Ishikawa (cell line): ENCODE measurements at regions not wholly inside any gene's neighbourhood (a gene's known extent, or its start where the extent isn't known, plus 50 kb on each side); places are given as distances from the start of the nearest gene placed in this dataset.

Experiments
- CEBPB ChIP-seq: IDR thresholded peaks from 2 replicates; pipeline ENCODE4 v1.6.1; 2012
- CREB1 ChIP-seq: IDR thresholded peaks from 2 replicates; pipeline ENCODE4 v1.6.1; 2012; ENCODE audit warnings: low read depth
- EGR1 ChIP-seq: IDR thresholded peaks from 2 replicates; pipeline ENCODE4 v1.6.1; 2012
- EP300 ChIP-seq: IDR thresholded peaks from 2 replicates; pipeline ENCODE4 v1.6.1; 2012; ENCODE audit warnings: borderline replicate concordance
- FOXM1 ChIP-seq: IDR thresholded peaks from 2 replicates; pipeline ENCODE4 v1.6.1; 2012; ENCODE audit warnings: low read depth, borderline replicate concordance
- MAX ChIP-seq: IDR thresholded peaks from 2 replicates; pipeline ENCODE4 v1.6.1; 2012
- NFIC ChIP-seq: IDR thresholded peaks from 2 replicates; pipeline ENCODE4 v1.6.1; 2012
- RAD21 ChIP-seq: IDR thresholded peaks from 2 replicates; pipeline ENCODE4 v1.6.1; 2012; ENCODE audit warnings: low read depth
- TAF1 ChIP-seq: IDR thresholded peaks from 2 replicates; pipeline ENCODE4 v1.6.1; 2012; ENCODE audit warnings: low read depth, mild to moderate bottlenecking
- TCF12 ChIP-seq: IDR thresholded peaks from 2 replicates; pipeline ENCODE4 v1.6.1; 2012; ENCODE audit warnings: low read depth
- TEAD4 ChIP-seq: IDR thresholded peaks from 2 replicates; pipeline ENCODE4 v1.6.1; 2012
- YY1 ChIP-seq: IDR thresholded peaks from 2 replicates; pipeline ENCODE4 v1.6.1; 2012; ENCODE audit warnings: low read depth
- ZBTB7A ChIP-seq: IDR thresholded peaks from 2 replicates; pipeline ENCODE4 v1.6.1; 2012; ENCODE audit warnings: low read depth
- TF ChIP-seq, protein P1 (sequence below): IDR thresholded peaks from 2 replicates; pipeline ENCODE4 v1.6.1; 2012
- TF ChIP-seq, protein P2 (sequence below): IDR thresholded peaks from 2 replicates; pipeline ENCODE4 v1.6.1; 2012; ENCODE audit warnings: low read depth, mild to moderate bottlenecking

- TF ChIP-seq TEAD4 (no peak), ZBTB7A (no peak), YY1 (no peak), CEBPB (no peak), EGR1 (no peak), NFIC (no peak), RAD21 (no peak), TAF1 (no peak), MAX (no peak), CREB1 (no peak), TCF12 (no peak), EP300 (no peak)
- TF ChIP-seq, protein P1, sequence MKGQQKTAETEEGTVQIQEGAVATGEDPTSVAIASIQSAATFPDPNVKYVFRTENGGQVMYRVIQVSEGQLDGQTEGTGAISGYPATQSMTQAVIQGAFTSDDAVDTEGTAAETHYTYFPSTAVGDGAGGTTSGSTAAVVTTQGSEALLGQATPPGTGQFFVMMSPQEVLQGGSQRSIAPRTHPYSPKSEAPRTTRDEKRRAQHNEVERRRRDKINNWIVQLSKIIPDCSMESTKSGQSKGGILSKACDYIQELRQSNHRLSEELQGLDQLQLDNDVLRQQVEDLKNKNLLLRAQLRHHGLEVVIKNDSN: no peak
- TF ChIP-seq, protein P2, sequence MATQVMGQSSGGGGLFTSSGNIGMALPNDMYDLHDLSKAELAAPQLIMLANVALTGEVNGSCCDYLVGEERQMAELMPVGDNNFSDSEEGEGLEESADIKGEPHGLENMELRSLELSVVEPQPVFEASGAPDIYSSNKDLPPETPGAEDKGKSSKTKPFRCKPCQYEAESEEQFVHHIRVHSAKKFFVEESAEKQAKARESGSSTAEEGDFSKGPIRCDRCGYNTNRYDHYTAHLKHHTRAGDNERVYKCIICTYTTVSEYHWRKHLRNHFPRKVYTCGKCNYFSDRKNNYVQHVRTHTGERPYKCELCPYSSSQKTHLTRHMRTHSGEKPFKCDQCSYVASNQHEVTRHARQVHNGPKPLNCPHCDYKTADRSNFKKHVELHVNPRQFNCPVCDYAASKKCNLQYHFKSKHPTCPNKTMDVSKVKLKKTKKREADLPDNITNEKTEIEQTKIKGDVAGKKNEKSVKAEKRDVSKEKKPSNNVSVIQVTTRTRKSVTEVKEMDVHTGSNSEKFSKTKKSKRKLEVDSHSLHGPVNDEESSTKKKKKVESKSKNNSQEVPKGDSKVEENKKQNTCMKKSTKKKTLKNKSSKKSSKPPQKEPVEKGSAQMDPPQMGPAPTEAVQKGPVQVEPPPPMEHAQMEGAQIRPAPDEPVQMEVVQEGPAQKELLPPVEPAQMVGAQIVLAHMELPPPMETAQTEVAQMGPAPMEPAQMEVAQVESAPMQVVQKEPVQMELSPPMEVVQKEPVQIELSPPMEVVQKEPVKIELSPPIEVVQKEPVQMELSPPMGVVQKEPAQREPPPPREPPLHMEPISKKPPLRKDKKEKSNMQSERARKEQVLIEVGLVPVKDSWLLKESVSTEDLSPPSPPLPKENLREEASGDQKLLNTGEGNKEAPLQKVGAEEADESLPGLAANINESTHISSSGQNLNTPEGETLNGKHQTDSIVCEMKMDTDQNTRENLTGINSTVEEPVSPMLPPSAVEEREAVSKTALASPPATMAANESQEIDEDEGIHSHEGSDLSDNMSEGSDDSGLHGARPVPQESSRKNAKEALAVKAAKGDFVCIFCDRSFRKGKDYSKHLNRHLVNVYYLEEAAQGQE: no peak
Observed at GRCh38 chr2:215879331-215879730, 134.0 kb downstream of the MREG start.

GRCh38 chr2:215878476-215879063 lies 134.8 kb downstream of the MREG start:
- TF ChIP-seq EP300: no peak
- TF ChIP-seq FOXM1: no peak
- no peak for TF ChIP-seq EGR1
- TF ChIP-seq MAX: no peak
- TF ChIP-seq CEBPB: no peak
- TF ChIP-seq, protein P2: no peak
- no peak for TF ChIP-seq YY1
- TF ChIP-seq ZBTB7A: no peak
- TF ChIP-seq NFIC: no peak
- no peak for TF ChIP-seq RAD21
- TF ChIP-seq CREB1: no peak
- TF ChIP-seq TEAD4: no peak
- TF ChIP-seq TCF12: no peak

- TF ChIP-seq TAF1 (no peak), TEAD4 (no peak)
- TF ChIP-seq, protein P2: no peak
Observed at GRCh38 chr2:215876937-215877238, 136.5 kb downstream of the MREG start.

GRCh38 chr2:215876139-215876936 lies 137.0 kb downstream of the MREG start:
- no peak for TF ChIP-seq NFIC
- TF ChIP-seq CEBPB: no peak
- TF ChIP-seq TEAD4: no peak
- TF ChIP-seq TAF1: no peak
- TF ChIP-seq, protein P2: no peak
- TF ChIP-seq EP300: no peak
- TF ChIP-seq FOXM1: no peak
- TF ChIP-seq YY1: no peak
- TF ChIP-seq ZBTB7A: no peak
- TF ChIP-seq, protein P1: no peak
- TF ChIP-seq EGR1: no peak
